Right lobe of liver (tissue), 6 donors: ENCODE measurements at regions not wholly inside any gene's neighbourhood (a gene's known extent, or its start where the extent isn't known, plus 50 kb on each side); places are given as distances from the start of the nearest gene placed in this dataset.

Experiments used
- ATAC-seq, 4 donors: fragments of 200-7000 bp; cut with Tn5 transposase; one replicate each; pipeline ENCODE4 v1.9.1; 2020; ENCODE audit warnings: mild to moderate bottlenecking in 4 of 4, moderate library complexity in 4 of 4
- DNase-seq, 3 donors: peaks; one replicate each; pipeline ENCODE4 v3.0.0-alpha.2; 2020
- H3K27ac ChIP-seq, 3 donors: fragments of 200-600 bp; one replicate each; pipeline ENCODE4 v1.8.0; 2022
- H3K27me3 ChIP-seq, 2 donors: fragments of 200-600 bp; one replicate each; pipeline ENCODE4 v1.8.0; 2022
- H3K36me3 ChIP-seq, 4 donors: fragments of 200-600 bp; sonication (generic) in 1 of 4; one replicate each; pipeline versions ENCODE4 v1.5.1 to v1.8.0; 2017 to 2022; ENCODE audit warnings: control low read depth in 1 of 4
- H3K4me1 ChIP-seq, 4 donors: fragments of 200-600 bp; sonication (generic) in 1 of 4; one replicate each; pipeline versions ENCODE4 v1.5.1 to v1.8.0; 2017 to 2022; ENCODE audit warnings: control low read depth in 1 of 4
- H3K4me3 ChIP-seq, 3 donors: fragments of 200-600 bp; one replicate each; pipeline ENCODE4 v1.8.0; 2022
- H3K9me3 ChIP-seq, 4 donors: fragments of 200-600 bp; sonication (generic) in 1 of 4; one replicate each; pipeline versions ENCODE4 v1.5.1 to v1.8.0; 2017 to 2022; ENCODE audit warnings: control low read depth in 1 of 4
- POLR2A ChIP-seq: fragments of 450-650 bp; IDR thresholded peaks from one replicate; pipeline ENCODE4 v1.6.1; 2017; ENCODE audit warnings: antibody characterized with exemption, mild to moderate bottlenecking
- WGBS: methylation state at CpG from one replicate; pipeline ENCODE4 v1.1.6; 2018; ENCODE audit warnings: low coverage, low lambda C conversion rate; ENCODE audit not compliant: insufficient coverage; ENCODE audit errors: missing lambda C conversion rate; 5-methylcytosine and 5-hydroxymethylcytosine counted together
- intact Hi-C, 2 donors: fragments of 100-400 bp; cut with DNase I; formaldehyde crosslinking; loops; one replicate each; pipeline versions ENCODE4 v1.11.2 to v1.14.1; 2022
- TF ChIP-seq, protein P1 (sequence below), 4 donors: fragments of 200-600 bp in 3 of 4; fragments of 450-650 bp in 1 of 4; IDR thresholded peaks; one replicate each; pipeline versions ENCODE4 v1.5.1 to v1.8.0; 2016 to 2022; ENCODE audit warnings: antibody characterized with exemption in 4 of 4, mild to moderate bottlenecking in 2 of 4
- donor health status: DM: no; HTN: yes; CAD: no.
- donor health status: DM: no; HTN: no; CAD: no.
- donor health status: DM: no; HTN: no; CAD: no.
- donor health status: DM: no; HTN: yes; CAD: no.
- donor health status: DM: no; HTN: yes; CAD: no.

DNA sequence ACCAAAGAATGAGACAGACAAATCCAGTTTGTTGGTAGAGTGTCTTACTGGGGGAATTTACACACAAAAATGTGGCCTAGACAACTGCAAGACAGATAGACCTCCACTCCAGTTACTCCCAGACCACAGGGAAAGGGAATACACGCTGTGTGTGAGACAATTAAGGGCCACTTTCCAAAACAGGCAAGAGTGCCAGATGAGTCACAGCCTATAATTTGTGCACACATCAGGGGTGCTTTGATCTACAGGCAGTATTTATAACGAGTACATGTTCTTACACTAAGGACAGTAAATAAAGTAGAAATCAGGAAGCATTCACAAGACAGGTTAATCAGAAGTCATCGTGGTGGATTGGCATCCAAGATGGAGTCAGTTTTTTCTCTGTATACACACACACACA lies 114.8 kb downstream of the ZNF622 start:
- H3K36me3 ChIP-seq = no peaks in the 10 kb centered on the region
- H3K27ac ChIP-seq = no peak overlapping the region
- no peak for DNase-seq
- whole genome bisulfite sequencing = 45% methylated on average over 3 of the region's 3 CpGs
- H3K9me3 ChIP-seq = no peaks in the 10 kb centered on the region
- ATAC-seq = no peak
- H3K27me3 ChIP-seq = no peaks in the 10 kb centered on the region
- no peak for TF ChIP-seq POLR2A
- TF ChIP-seq, protein P1, sequence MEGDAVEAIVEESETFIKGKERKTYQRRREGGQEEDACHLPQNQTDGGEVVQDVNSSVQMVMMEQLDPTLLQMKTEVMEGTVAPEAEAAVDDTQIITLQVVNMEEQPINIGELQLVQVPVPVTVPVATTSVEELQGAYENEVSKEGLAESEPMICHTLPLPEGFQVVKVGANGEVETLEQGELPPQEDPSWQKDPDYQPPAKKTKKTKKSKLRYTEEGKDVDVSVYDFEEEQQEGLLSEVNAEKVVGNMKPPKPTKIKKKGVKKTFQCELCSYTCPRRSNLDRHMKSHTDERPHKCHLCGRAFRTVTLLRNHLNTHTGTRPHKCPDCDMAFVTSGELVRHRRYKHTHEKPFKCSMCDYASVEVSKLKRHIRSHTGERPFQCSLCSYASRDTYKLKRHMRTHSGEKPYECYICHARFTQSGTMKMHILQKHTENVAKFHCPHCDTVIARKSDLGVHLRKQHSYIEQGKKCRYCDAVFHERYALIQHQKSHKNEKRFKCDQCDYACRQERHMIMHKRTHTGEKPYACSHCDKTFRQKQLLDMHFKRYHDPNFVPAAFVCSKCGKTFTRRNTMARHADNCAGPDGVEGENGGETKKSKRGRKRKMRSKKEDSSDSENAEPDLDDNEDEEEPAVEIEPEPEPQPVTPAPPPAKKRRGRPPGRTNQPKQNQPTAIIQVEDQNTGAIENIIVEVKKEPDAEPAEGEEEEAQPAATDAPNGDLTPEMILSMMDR (IDR thresholded peaks at IDR 0.05) = no peak
- H3K4me1 ChIP-seq = no peaks in the 10 kb centered on the region
- intact Hi-C loops = no loop called here
- no peak overlapping the region for H3K4me3 ChIP-seq

DNA sequence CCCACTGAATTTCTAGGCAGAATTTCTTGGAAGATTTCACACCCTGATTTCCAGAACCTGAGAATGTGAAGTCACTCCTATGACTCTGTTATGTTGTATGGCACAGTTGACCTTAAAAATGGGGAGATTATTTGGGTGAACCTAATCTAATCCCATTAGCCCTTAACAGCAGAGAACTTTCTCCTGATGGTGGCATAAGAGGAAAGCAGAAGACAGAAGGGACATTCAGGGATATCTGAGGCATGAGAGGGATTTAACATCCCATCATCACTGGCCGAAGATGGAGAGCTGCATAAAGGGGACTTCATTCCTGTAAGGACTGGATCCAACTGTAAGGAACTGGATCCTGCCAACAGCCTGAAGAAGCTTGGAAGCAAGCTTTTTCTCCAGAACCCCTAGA lies 119.2 kb downstream of the ZNF622 start:
- intact Hi-C loops = no loop called here
- no peaks in the 10 kb centered on the region for H3K27me3 ChIP-seq
- no peaks in the 10 kb centered on the region for H3K9me3 ChIP-seq
- WGBS = 13% methylated on average over 1 of the region's 1 CpG
- no peaks in the 10 kb centered on the region for H3K36me3 ChIP-seq
- TF ChIP-seq POLR2A = no peak
- TF ChIP-seq, protein P1 (IDR thresholded peaks at IDR 0.05) = no peak
- H3K27ac ChIP-seq = no peak overlapping the region
- H3K4me3 ChIP-seq = no peak overlapping the region
- DNase-seq (no peak), ATAC-seq (no peak)
- no peaks in the 10 kb centered on the region for H3K4me1 ChIP-seq

DNA sequence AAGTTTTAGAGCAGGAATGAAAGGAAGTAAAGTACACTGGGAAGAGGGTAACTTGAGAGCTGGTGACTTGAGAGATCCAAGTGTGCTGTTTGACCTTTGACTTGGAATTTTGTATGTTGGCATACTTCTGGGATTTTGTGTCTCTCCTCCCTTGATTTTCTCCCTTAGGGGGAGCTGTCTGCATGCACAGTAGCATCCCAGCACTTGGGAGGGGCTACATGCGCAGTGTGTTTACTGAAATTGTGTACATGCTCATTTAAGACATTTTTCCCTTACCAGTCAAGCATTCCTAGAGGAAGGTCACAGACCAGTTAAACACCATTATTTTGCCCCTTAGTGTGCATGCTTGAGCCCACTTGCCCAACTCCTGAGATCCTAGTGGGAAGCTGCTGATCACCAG lies 120.1 kb downstream of the ZNF622 start:
- ATAC-seq = no peak
- intact Hi-C loops = no loop called here
- no peaks in the 10 kb centered on the region for H3K36me3 ChIP-seq
- no peaks in the 10 kb centered on the region for H3K27me3 ChIP-seq
- TF ChIP-seq POLR2A = no peak
- TF ChIP-seq, protein P1 (IDR thresholded peaks at IDR 0.05) = no peak
- no peaks in the 10 kb centered on the region for H3K4me1 ChIP-seq
- H3K9me3 ChIP-seq = no peaks in the 10 kb centered on the region
- H3K4me3 ChIP-seq = no peak overlapping the region
- H3K27ac ChIP-seq = no peak overlapping the region
- no peak for DNase-seq
- WGBS = 100% methylated on average over 1 of the region's 1 CpG

DNA sequence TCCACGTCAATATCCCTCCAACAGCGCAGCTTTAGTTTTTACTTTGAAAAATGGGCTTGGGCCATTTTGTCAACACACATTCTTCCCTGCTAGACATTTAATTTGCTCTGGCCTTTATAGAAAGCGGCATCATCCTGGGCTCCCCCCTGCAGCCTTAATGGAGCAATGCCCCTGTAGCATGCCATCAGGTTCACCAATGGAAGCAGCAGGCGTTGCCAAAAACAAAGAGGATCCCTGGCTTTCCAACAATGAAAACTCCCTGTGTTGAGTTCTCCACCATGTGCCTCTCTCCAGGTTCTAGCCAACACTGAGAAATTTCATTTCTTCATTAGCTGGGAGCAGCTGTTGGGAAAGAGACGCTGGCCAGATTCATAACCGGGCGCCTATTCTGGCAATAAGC lies 139.5 kb downstream of the ZNF622 start:
- H3K27ac ChIP-seq = no peak overlapping the region
- no peaks in the 10 kb centered on the region for H3K4me1 ChIP-seq
- no peak for DNase-seq
- ATAC-seq = no peak
- H3K9me3 ChIP-seq = no peaks in the 10 kb centered on the region
- intact Hi-C loops = no loop called here
- 62% methylated on average over 7 of the region's 7 CpGs for WGBS
- H3K36me3 ChIP-seq = no peaks in the 10 kb centered on the region
- no peak for TF ChIP-seq POLR2A
- TF ChIP-seq, protein P1 (IDR thresholded peaks at IDR 0.05) = no peak
- H3K27me3 ChIP-seq = no peaks in the 10 kb centered on the region
- H3K4me3 ChIP-seq = no peak overlapping the region

DNA sequence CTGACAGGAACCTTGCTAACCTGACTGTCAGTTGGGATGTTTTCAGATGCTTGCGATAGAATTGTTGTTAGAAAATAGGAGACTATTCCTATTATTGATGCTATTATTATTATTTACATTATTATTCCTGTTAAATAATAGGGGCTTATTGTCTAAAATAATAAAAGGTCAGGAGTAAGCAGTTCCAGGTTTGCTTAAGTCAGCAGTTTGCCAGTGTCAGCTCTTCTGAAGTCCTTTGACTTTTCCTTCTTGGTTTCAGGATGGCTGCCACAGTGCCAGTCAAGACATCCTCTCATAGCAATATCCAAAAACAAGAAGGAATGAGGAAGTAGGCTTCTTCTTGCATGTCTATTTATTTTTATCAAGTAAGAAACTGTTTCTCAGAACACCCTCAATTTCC lies 141.7 kb upstream of the MARCHF11 start:
- no peak overlapping the region for H3K27ac ChIP-seq
- intact Hi-C loops = no loop called here
- H3K9me3 ChIP-seq = no peaks in the 10 kb centered on the region
- no peaks in the 10 kb centered on the region for H3K36me3 ChIP-seq
- H3K4me1 ChIP-seq = no peaks in the 10 kb centered on the region
- DNase-seq = no peak
- TF ChIP-seq POLR2A = no peak
- TF ChIP-seq, protein P1 (IDR thresholded peaks at IDR 0.05) = no peak
- H3K27me3 ChIP-seq = no peaks in the 10 kb centered on the region
- WGBS = 85% methylated on average over 1 of the region's 1 CpG
- H3K4me3 ChIP-seq = no peak overlapping the region
- ATAC-seq = no peak
